Osteoblast (primary cell): ENCODE measurements at regions not wholly inside any gene's neighbourhood (a gene's known extent, or its start where the extent isn't known, plus 50 kb on each side); places are given as distances from the start of the nearest gene placed in this dataset.

ENCODE experiments used
- DNase-seq: peaks from one replicate; pipeline ENCODE4 v3.0.0; 2011; ENCODE audit warnings: low spot score, mixed read lengths; ENCODE audit not compliant: insufficient read length; ENCODE audit errors: missing footprints
- H2AFZ ChIP-seq: 2 replicates; pipeline ENCODE4 v1.6.0; 2011; ENCODE audit warnings: mild to moderate bottlenecking, low read length
- H3K27ac ChIP-seq: 2 replicates; pipeline ENCODE4 v1.5.1; 2011; ENCODE audit warnings: mild to moderate bottlenecking, low read depth, low read length, moderate library complexity
- H3K27me3 ChIP-seq: 2 replicates; pipeline ENCODE4 v1.6.0; 2012; ENCODE audit warnings: mild to moderate bottlenecking, control low read depth, inconsistent platforms, low read length, moderate library complexity; ENCODE audit not compliant: insufficient read depth
- H3K36me3 ChIP-seq: 2 replicates; pipeline ENCODE4 v1.5.1; 2011; ENCODE audit warnings: mild to moderate bottlenecking, low read length, control low read depth, moderate library complexity; ENCODE audit not compliant: insufficient read depth
- H3K4me1 ChIP-seq: 2 replicates; pipeline ENCODE4 v1.5.1; 2011; ENCODE audit warnings: mild to moderate bottlenecking, low read length, control low read depth, moderate library complexity; ENCODE audit not compliant: insufficient read depth
- H3K4me2 ChIP-seq: 2 replicates; pipeline ENCODE4 v1.6.0; 2011; ENCODE audit warnings: mild to moderate bottlenecking, low read length; ENCODE audit not compliant: insufficient read depth
- H3K4me3 ChIP-seq: fragments of 200-600 bp; sonication (generic); 3 replicates; pipeline ENCODE4 v1.5.1; 2012; ENCODE audit warnings: mild to moderate bottlenecking, low read length, inconsistent platforms; ENCODE audit not compliant: insufficient read depth
- H3K79me2 ChIP-seq: 2 replicates; pipeline ENCODE4 v1.6.0; 2012; ENCODE audit warnings: mild to moderate bottlenecking, low read length, control low read depth, inconsistent platforms; ENCODE audit not compliant: insufficient read depth
- H3K9me3 ChIP-seq: 2 replicates; pipeline ENCODE4 v1.5.1; 2011; ENCODE audit warnings: low read depth, low read length, control low read depth
- H4K20me1 ChIP-seq: 2 replicates; pipeline ENCODE4 v1.6.0; 2012; ENCODE audit warnings: mild to moderate bottlenecking, low read length, control low read depth; ENCODE audit not compliant: insufficient read depth
- CTCF ChIP-seq: IDR thresholded peaks from 2 replicates; pipeline ENCODE4 v1.5.1; 2011; ENCODE audit warnings: mild to moderate bottlenecking, low read depth, low read length, moderate library complexity; ENCODE audit errors: extremely low read depth

DNA sequence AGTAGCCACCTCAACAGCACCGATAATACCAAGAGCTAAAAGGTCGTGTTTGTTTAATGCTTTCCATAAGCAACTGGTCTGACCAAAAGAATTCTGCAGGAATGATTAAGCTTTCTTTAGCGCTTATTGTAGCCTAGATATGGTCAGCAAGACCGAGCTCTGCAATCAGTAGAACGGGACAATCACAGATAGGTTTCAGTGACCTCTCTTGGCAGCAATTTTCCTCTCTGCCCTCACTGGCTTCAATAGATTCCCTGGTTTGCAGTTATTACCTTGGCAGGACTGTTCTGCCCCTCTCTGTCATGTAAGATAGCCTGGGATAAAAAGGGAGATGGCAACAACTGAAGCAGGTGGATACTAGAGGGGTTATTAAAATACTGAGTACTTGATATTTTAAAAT, 337.1 kb upstream of the NECTIN3 start:
- no peak for DNase-seq
- Histone ChIP-seq H3K27me3 (no peaks in the 10 kb centered on the region), H3K4me1 (no peaks in the 10 kb centered on the region), H3K79me2 (no peaks in the 10 kb centered on the region), H3K27ac (no peak overlapping the region), H4K20me1 (no peaks in the 10 kb centered on the region), H3K9me3 (no peaks in the 10 kb centered on the region), H3K36me3 (no peaks in the 10 kb centered on the region), H3K4me3 (no peak overlapping the region), H2AFZ (peak overlapping the region; percentile 22), H3K4me2 (no peak overlapping the region)
- TF ChIP-seq CTCF = no peak

DNA sequence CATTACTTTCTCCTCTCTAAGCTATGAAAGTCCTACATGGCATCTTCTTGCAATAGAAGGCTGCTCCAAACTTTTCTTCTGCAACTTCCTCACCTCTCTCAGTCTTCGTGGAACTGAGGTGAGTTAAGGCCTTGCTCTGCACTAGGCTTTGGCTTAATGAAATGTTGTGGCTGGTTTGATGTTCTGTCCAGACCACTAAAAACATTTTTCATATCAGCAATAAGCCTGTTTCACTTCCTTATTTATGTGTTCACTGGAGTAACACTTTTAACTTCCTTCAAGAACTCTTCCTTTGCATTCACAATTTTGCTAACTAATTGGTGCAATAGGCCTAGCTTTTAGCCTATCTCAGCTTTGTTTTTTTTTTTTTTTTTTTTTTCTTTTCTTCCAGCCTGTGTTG, 335.3 kb upstream of the NECTIN3 start:
- H4K20me1 ChIP-seq = no peaks in the 10 kb centered on the region
- no peaks in the 10 kb centered on the region for H3K27me3 ChIP-seq
- H2AFZ ChIP-seq = peak overlapping the region; percentile 44
- no peak overlapping the region for H3K4me3 ChIP-seq
- H3K4me2 ChIP-seq = no peak overlapping the region
- no peaks in the 10 kb centered on the region for H3K36me3 ChIP-seq
- H3K9me3 ChIP-seq = no peaks in the 10 kb centered on the region
- TF ChIP-seq CTCF = no peak
- no peaks in the 10 kb centered on the region for H3K4me1 ChIP-seq
- H3K79me2 ChIP-seq = no peaks in the 10 kb centered on the region
- no peak for DNase-seq
- no peak overlapping the region for H3K27ac ChIP-seq

GRCh38 chr3:110738531-110738930, 333.1 kb upstream of the NECTIN3 start:
- Histone ChIP-seq H3K27ac (no peak overlapping the region), H3K4me2 (no peak overlapping the region)
- DNase-seq = peak; percentile 53

DNA sequence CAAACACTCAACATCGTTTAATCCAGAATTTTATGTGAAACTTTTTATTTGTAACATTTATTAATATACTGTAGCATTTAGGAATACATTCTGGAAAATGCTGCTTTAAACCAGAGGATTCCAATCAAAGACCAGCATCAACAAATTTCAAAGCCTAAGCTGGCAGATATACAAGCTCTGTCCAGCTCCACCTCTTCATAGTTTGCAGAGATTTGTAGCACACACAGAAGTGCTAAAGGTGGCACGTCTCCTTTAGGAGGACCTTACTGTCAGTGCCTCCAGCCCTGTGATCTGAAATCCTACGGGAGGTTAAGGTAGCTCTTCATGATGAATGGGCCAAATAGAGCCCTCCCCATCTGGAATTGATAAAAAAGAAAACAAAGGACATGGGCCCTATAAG, 329.7 kb upstream of the NECTIN3 start:
- Histone ChIP-seq H3K4me2 (no peak overlapping the region), H3K4me1 (no peaks in the 10 kb centered on the region), H3K79me2 (no peaks in the 10 kb centered on the region), H3K36me3 (no peaks in the 10 kb centered on the region), H3K9me3 (no peaks in the 10 kb centered on the region), H3K27ac (no peak overlapping the region), H4K20me1 (no peaks in the 10 kb centered on the region), H3K4me3 (no peak overlapping the region), H3K27me3 (no peaks in the 10 kb centered on the region), H2AFZ (no peak overlapping the region)
- no peak for DNase-seq
- TF ChIP-seq CTCF = no peak

More at GRCh38 chr3:110738531-110738930, 333.1 kb upstream of the NECTIN3 start:
- H2AFZ ChIP-seq = peak overlapping the region; percentile 29
- no peaks in the 10 kb centered on the region for H3K27me3 ChIP-seq
- H3K36me3 ChIP-seq = no peaks in the 10 kb centered on the region
- H3K79me2 ChIP-seq = no peaks in the 10 kb centered on the region
- no peak overlapping the region for H3K4me3 ChIP-seq
- H4K20me1 ChIP-seq = no peaks in the 10 kb centered on the region
- no peaks in the 10 kb centered on the region for H3K9me3 ChIP-seq
- TF ChIP-seq CTCF = no peak
- no peaks in the 10 kb centered on the region for H3K4me1 ChIP-seq
